H1 (cell line): ENCODE measurements at regions not wholly inside any gene's neighbourhood (a gene's known extent, or its start where the extent isn't known, plus 50 kb on each side); places are given as distances from the start of the nearest gene placed in this dataset.

Source experiments
- CTCF ChIA-PET: fragments of 300-600 bp; sonication (Branson Sonifier 250); formaldehyde crosslinking; loops from one replicate; lab custom pipeline; 2021; ENCODE audit not compliant: partially characterized antibody; lab: Charles Lee
- POLR2A ChIA-PET: fragments of 300-600 bp; sonication (Branson Sonifier 250); formaldehyde crosslinking; loops from one replicate; lab custom pipeline; 2021; ENCODE audit warnings: inconsistent platforms; ENCODE audit not compliant: partially characterized antibody; lab: Charles Lee
- DNase-seq, 2 experiments: peaks; one replicate each; pipeline versions ENCODE4 v3.0.0 to v3.0.0-alpha.2; 2010 to 2022; ENCODE audit warnings: low spot score in 2 of 2, low read depth in 1 of 2, mixed read lengths in 1 of 2
- FAIRE-seq: peaks from 2 replicates; lab custom pipeline; 2011; peaks lifted over from hg19 to GRCh38; lab: Jason Lieb, UNC
- H2AFZ ChIP-seq: 2 replicates; pipeline ENCODE4 v1.8.1; 2012; ENCODE audit warnings: low read length, inconsistent platforms
- H2AK5ac ChIP-seq: 2 replicates; pipeline ENCODE4 v1.6.1; 2013; ENCODE audit warnings: low read depth, low read length
- H2BK120ac ChIP-seq: replicated peaks from 2 replicates; pipeline ENCODE3; 2013; ENCODE audit warnings: low read depth, low read length, inconsistent platforms
- H2BK12ac ChIP-seq: 2 replicates; pipeline ENCODE4 v1.6.1; 2013; ENCODE audit warnings: low read depth, low read length
- H2BK15ac ChIP-seq: 2 replicates; pipeline ENCODE4 v1.6.1; 2013; ENCODE audit warnings: low read length
- H2BK20ac ChIP-seq: 2 replicates; pipeline ENCODE4 v1.6.1; 2013; ENCODE audit warnings: low read length
- H2BK5ac ChIP-seq: 2 replicates; pipeline ENCODE4 v1.6.1; 2013; ENCODE audit warnings: low read depth, low read length
- H3K14ac ChIP-seq: 2 replicates; pipeline ENCODE4 v1.6.1; 2013; ENCODE audit warnings: inconsistent platforms; ENCODE audit not compliant: insufficient read length
- H3K18ac ChIP-seq: 2 replicates; pipeline ENCODE4 v1.6.1; 2013; ENCODE audit warnings: low read length; ENCODE audit errors: extremely low read depth
- H3K23ac ChIP-seq: 2 replicates; pipeline ENCODE4 v1.6.1; 2013; ENCODE audit warnings: inconsistent platforms; ENCODE audit not compliant: insufficient read length
- H3K23me2 ChIP-seq: 2 replicates; pipeline ENCODE4 v1.6.1; 2013; ENCODE audit warnings: low read depth, low read length
- H3K27ac ChIP-seq: 2 replicates; pipeline ENCODE4 v1.6.1; 2011; ENCODE audit warnings: low read depth, low read length, inconsistent platforms
- H3K27me3 ChIP-seq, 4 experiments: replicated peaks in 1 of 4; 1 replicate in 1 of 4; 2 replicates in 3 of 4; pipeline versions ENCODE4 v1.6.1 to v1.8.1; 2011 to 2013; ENCODE audit warnings: low read length in 3 of 4, mild to moderate bottlenecking in 3 of 4, inconsistent platforms in 2 of 4, mixed read lengths in 2 of 4, moderate library complexity in 1 of 4; ENCODE audit not compliant: control insufficient read depth in 3 of 4, insufficient read depth in 3 of 4; ENCODE audit errors: extremely low read depth in 1 of 4
- H3K36me3 ChIP-seq, 4 experiments: 2 replicates each; pipeline versions ENCODE4 v1.6.1 to v1.8.1; 2011 to 2013; ENCODE audit warnings: mild to moderate bottlenecking in 4 of 4, low read length in 3 of 4, moderate library complexity in 2 of 4, control low read depth in 1 of 4, inconsistent platforms in 1 of 4; ENCODE audit not compliant: insufficient read depth in 4 of 4, control insufficient read depth in 2 of 4
- H3K4ac ChIP-seq: replicated peaks from 2 replicates; pipeline ENCODE3; 2013; ENCODE audit warnings: low read length, low read depth, mixed read lengths, inconsistent platforms; ENCODE audit not compliant: insufficient read length
- H3K4me1 ChIP-seq, 4 experiments: replicated peaks in 1 of 4; 1 replicate in 1 of 4; 2 replicates in 3 of 4; pipeline versions ENCODE4 v1.6.1 to v1.8.1; 2011 to 2013; ENCODE audit warnings: low read length in 3 of 4, inconsistent platforms in 2 of 4, mixed read lengths in 1 of 4; ENCODE audit not compliant: insufficient read depth in 4 of 4, control insufficient read depth in 3 of 4
- H3K4me2 ChIP-seq, 2 experiments: 2 replicates each; pipeline versions ENCODE4 v1.6.1 to v1.8.1; 2011 to 2013; ENCODE audit warnings: low read depth in 2 of 2, low read length in 2 of 2, control low read depth in 1 of 2, inconsistent platforms in 1 of 2, mild to moderate bottlenecking in 1 of 2; ENCODE audit not compliant: insufficient read depth in 1 of 2
- H3K4me3 ChIP-seq, 4 experiments: fragments of 200-600, 300-600 bp in 1 of 4; sonication (generic), shearing (Covaris generic), sonication (Bioruptor Twin) in 1 of 4; 2 replicates each; pipeline versions ENCODE4 v1.5.1 to v1.8.1; 2011 to 2016; ENCODE audit warnings: low read length in 4 of 4, low read depth in 3 of 4, control low read depth in 2 of 4, inconsistent platforms in 2 of 4, mild to moderate bottlenecking in 2 of 4, mixed read lengths in 1 of 4, moderate library complexity in 1 of 4; ENCODE audit not compliant: insufficient read depth in 2 of 4; ENCODE audit errors: extremely low read depth in 1 of 4
- H3K56ac ChIP-seq: replicated peaks from 2 replicates; pipeline ENCODE3; 2013; ENCODE audit warnings: low read depth, mild to moderate bottlenecking, mixed read lengths, low read length, inconsistent platforms; ENCODE audit not compliant: insufficient read length
- H3K79me1 ChIP-seq: 2 replicates; pipeline ENCODE4 v1.6.1; 2013; ENCODE audit warnings: low read depth, low read length, control low read depth
- H3K79me2 ChIP-seq, 2 experiments: 2 replicates each; pipeline versions ENCODE4 v1.6.1 to v1.8.1; 2012 to 2013; ENCODE audit warnings: low read length in 2 of 2, mild to moderate bottlenecking in 2 of 2, inconsistent platforms in 1 of 2; ENCODE audit not compliant: insufficient read depth in 2 of 2, control insufficient read depth in 1 of 2
- H3K9ac ChIP-seq, 4 experiments: replicated peaks in 1 of 4; 1 replicate in 1 of 4; 2 replicates in 3 of 4; pipeline versions ENCODE4 v1.6.1 to v1.8.1; 2011 to 2013; ENCODE audit warnings: low read depth in 3 of 4, low read length in 3 of 4, control low read depth in 2 of 4, mild to moderate bottlenecking in 2 of 4, moderate library complexity in 2 of 4, inconsistent platforms in 1 of 4; ENCODE audit errors: extremely low read depth in 1 of 4
- H3K9me3 ChIP-seq, 2 experiments: 2 replicates each; pipeline versions ENCODE4 v1.6.1 to v1.8.1; 2012 to 2013; ENCODE audit warnings: mild to moderate bottlenecking in 2 of 2, moderate library complexity in 2 of 2, control low read depth in 1 of 2, inconsistent platforms in 1 of 2, low read depth in 1 of 2, low read length in 1 of 2, mixed read lengths in 1 of 2; ENCODE audit not compliant: insufficient read depth in 2 of 2
- H4K20me1 ChIP-seq, 2 experiments: replicated peaks in 1 of 2; 2 replicates each; pipeline versions ENCODE3 to v1.8.1; 2011 to 2013; ENCODE audit warnings: inconsistent platforms in 2 of 2, low read length in 2 of 2, mild to moderate bottlenecking in 1 of 2; ENCODE audit not compliant: insufficient read depth in 2 of 2, control insufficient read depth in 1 of 2
- H4K5ac ChIP-seq: 2 replicates; pipeline ENCODE4 v1.6.1; 2013; ENCODE audit warnings: low read length, low read depth, mixed read lengths, inconsistent platforms; ENCODE audit not compliant: insufficient read length
- H4K8ac ChIP-seq: 2 replicates; pipeline ENCODE4 v1.8.0; 2013; ENCODE audit warnings: mild to moderate bottlenecking, moderate library complexity, low read length, inconsistent platforms; ENCODE audit not compliant: insufficient read depth; ENCODE audit errors: extremely low read depth
- H4K91ac ChIP-seq: replicated peaks from 2 replicates; pipeline ENCODE3; 2013; ENCODE audit warnings: low read length, mixed read lengths, inconsistent platforms; ENCODE audit not compliant: insufficient read length
- CBX5 ChIP-seq: fragments of 300-800, 300-1000 bp; sonication (generic); IDR thresholded peaks from 2 replicates; pipeline ENCODE4 v1.7.1; 2016; ENCODE audit warnings: antibody characterized with exemption, low read length, low read depth
- NRF1 ChIP-seq: IDR thresholded peaks from 2 replicates; pipeline ENCODE4 v1.6.1; 2011; ENCODE audit warnings: mild to moderate bottlenecking, low read depth, low read length, improper control_type of control experiment
- RFX5 ChIP-seq: IDR thresholded peaks from 2 replicates; pipeline ENCODE4 v1.6.1; 2011; ENCODE audit warnings: low read depth, low read length, improper control_type of control experiment, borderline replicate concordance
- SP2 ChIP-seq: IDR thresholded peaks from 2 replicates; pipeline ENCODE4 v1.6.1; 2012; ENCODE audit warnings: mild to moderate bottlenecking, low read length, inconsistent platforms
- TCF12 ChIP-seq: IDR thresholded peaks from 2 replicates; pipeline ENCODE4 v1.6.1; 2011; ENCODE audit warnings: low read depth, mild to moderate bottlenecking, low read length

DNA sequence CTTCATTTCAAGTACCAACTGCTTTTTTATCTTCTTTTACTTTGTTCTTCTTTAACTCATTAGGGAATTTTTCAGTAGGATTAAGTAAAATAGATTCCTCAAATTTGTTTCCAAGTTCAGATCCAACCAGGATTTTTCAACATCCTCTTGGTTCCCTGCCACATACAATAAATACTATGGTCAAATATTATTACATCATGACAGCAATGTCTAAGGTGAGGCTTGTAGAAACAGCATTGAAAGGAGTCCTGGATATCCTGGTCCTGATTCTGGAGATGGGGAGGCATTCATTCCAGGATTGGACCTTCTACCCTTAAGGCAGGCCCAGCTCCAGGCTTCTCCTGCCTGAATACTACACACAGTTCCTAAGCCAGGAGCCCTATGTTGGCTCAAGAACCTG, 80.2 kb upstream of the F3 start:
- Histone ChIP-seq H4K91ac (no peak overlapping the region), H2AK5ac (no peak overlapping the region), H3K4me3 (no peak overlapping the region), H3K4me1 (peaks cover 18 to 25% (median 21%) of the 10 kb centered on the region in 4 experiments), H2BK20ac (peak overlapping the region; percentile 17; the same call in 1 of the 2 replicates), H3K36me3 (no peaks in the 10 kb centered on the region), H3K79me1 (no peaks in the 10 kb centered on the region), H3K4me2 (no peak overlapping the region), H3K4ac (no peak overlapping the region), H3K9me3 (peaks cover 0 to 3% of the 10 kb centered on the region in 2 experiments; a peak in 1 of 4 replicates), H3K23ac (no peak overlapping the region), H2BK5ac (no peak overlapping the region), H4K5ac (no peak overlapping the region), H2BK15ac (no peak overlapping the region), H3K23me2 (no peaks in the 10 kb centered on the region), H3K18ac (no peak overlapping the region; the same call in 1 of the 2 replicates), H3K27ac (no peak overlapping the region), H2BK120ac (no peak overlapping the region), H4K20me1 (no peaks in the 10 kb centered on the region), H3K9ac (no peak overlapping the region), H3K56ac (no peak overlapping the region), H2BK12ac (peak overlapping the region; percentile 30; the same call in 1 of the 2 replicates), H2AFZ (no peak overlapping the region), H3K14ac (no peak overlapping the region), H3K27me3 (peaks cover 0 to 8% (median 6%) of the 10 kb centered on the region in 4 experiments; a peak in 6 of 7 replicates)
- ChIA-PET CTCF (interaction anchor here (1.7 kb wide), 1 partner anchor 47 kb away, joined by 5 read pairs; no protein-coding TSS in a partner anchor), POLR2A (no interaction called here)
- FAIRE-seq: no peak
- DNase-seq: no peak
- TF ChIP-seq TCF12 (no peak), NRF1 (no peak), SP2 (no peak), CBX5 (no peak), RFX5 (no peak)
- TF ChIP-seq, all 59 proteins: peak for 0
- Histone ChIP-seq H4K8ac (no peak overlapping the region), H3K79me2 (no peaks in the 10 kb centered on the region)
